Keratinocyte (primary cell): ENCODE measurements at regions not wholly inside any gene's neighbourhood (a gene's known extent, or its start where the extent isn't known, plus 50 kb on each side); places are given as distances from the start of the nearest gene placed in this dataset.

Experiments
- DNase-seq: peaks from one replicate; pipeline ENCODE4 v3.0.0-alpha.2; 2011; ENCODE audit warnings: low read depth, missing footprints, low spot score
- FAIRE-seq: peaks from 2 replicates; lab custom pipeline; 2011; peaks lifted over from hg19 to GRCh38; lab: Jason Lieb, UNC
- H2AFZ ChIP-seq: 2 replicates; pipeline ENCODE4 v1.6.0; 2012; ENCODE audit warnings: low read length, control low read depth, inconsistent platforms; ENCODE audit not compliant: control insufficient read depth
- H3K27ac ChIP-seq: 2 replicates; pipeline ENCODE4 v1.5.1; 2011; ENCODE audit warnings: low read length; ENCODE audit not compliant: control insufficient read depth, insufficient read depth
- H3K27me3 ChIP-seq: 3 replicates; pipeline ENCODE4 v1.6.0; 2011; ENCODE audit warnings: low read length; ENCODE audit not compliant: control insufficient read depth, insufficient read depth; ENCODE audit errors: extremely low read depth
- H3K36me3 ChIP-seq, 2 experiments: 2 replicates in 1 of 2; 3 replicates in 1 of 2; pipeline ENCODE4 v1.5.1; 2011; ENCODE audit warnings: low read length in 2 of 2, mild to moderate bottlenecking in 1 of 2; ENCODE audit not compliant: control insufficient read depth in 2 of 2, insufficient read depth in 2 of 2; ENCODE audit errors: extremely low read depth in 1 of 2
- H3K4me1 ChIP-seq: 3 replicates; pipeline ENCODE4 v1.5.1; 2011; ENCODE audit warnings: low read length; ENCODE audit not compliant: control insufficient read depth, insufficient read depth; ENCODE audit errors: extremely low read depth
- H3K4me2 ChIP-seq: 3 replicates; pipeline ENCODE4 v1.6.0; 2011; ENCODE audit warnings: low read depth, low read length; ENCODE audit not compliant: control insufficient read depth, insufficient read depth; ENCODE audit errors: extremely low read depth
- H3K4me3 ChIP-seq, 3 experiments: fragments of 200-600 bp in 1 of 3; sonication (generic) in 1 of 3; 2 replicates in 2 of 3; 3 replicates in 1 of 3; pipeline ENCODE4 v1.5.1; 2011 to 2016; ENCODE audit warnings: low read length in 3 of 3, mild to moderate bottlenecking in 3 of 3, control low read depth in 2 of 3, inconsistent platforms in 1 of 3, low read depth in 1 of 3, mixed read lengths in 1 of 3, mixed run types in 1 of 3, moderate library complexity in 1 of 3; ENCODE audit not compliant: control insufficient read depth in 2 of 3, insufficient read depth in 2 of 3; ENCODE audit errors: extremely low read depth in 1 of 3
- H3K79me2 ChIP-seq: 2 replicates; pipeline ENCODE4 v1.6.0; 2012; ENCODE audit warnings: low read length; ENCODE audit not compliant: control insufficient read depth, insufficient read depth
- H3K9ac ChIP-seq: 3 replicates; pipeline ENCODE4 v1.6.0; 2011; ENCODE audit warnings: low read length; ENCODE audit not compliant: control insufficient read depth, insufficient read depth; ENCODE audit errors: extremely low read depth
- H3K9me1 ChIP-seq: 3 replicates; pipeline ENCODE4 v1.6.0; 2011; ENCODE audit warnings: low read length; ENCODE audit not compliant: control insufficient read depth, insufficient read depth; ENCODE audit errors: extremely low read depth
- H3K9me3 ChIP-seq: 2 replicates; pipeline ENCODE4 v1.5.1; 2012; ENCODE audit warnings: low read depth, low read length; ENCODE audit not compliant: control insufficient read depth
- H4K20me1 ChIP-seq: 3 replicates; pipeline ENCODE4 v1.6.0; 2011; ENCODE audit warnings: low read length; ENCODE audit not compliant: control insufficient read depth, insufficient read depth; ENCODE audit errors: extremely low read depth
- EZH2 ChIP-seq: IDR thresholded peaks from one replicate; pipeline ENCODE4 v1.6.1; 2012; ENCODE audit warnings: inconsistent platforms, mild to moderate bottlenecking, low read length, moderate library complexity
- dilution Hi-C: fragments of 300-500 bp; cut with MboI; formaldehyde crosslinking; loops from one replicate; pipeline ENCODE4 v1.7.0; 2020; ENCODE audit warnings: low sequenced_read_pairs; ENCODE audit not compliant: extremely low pct_ligation_motif_present
- TF ChIP-seq, protein P1 (sequence below), 3 experiments: IDR thresholded peaks in 1 of 3; conservative IDR thresholded peaks in 1 of 3; optimal IDR thresholded peaks in 1 of 3; 2 replicates in 2 of 3; 3 replicates in 1 of 3; pipeline versions ENCODE3 to v1.5.1; 2011; ENCODE audit warnings: low read length in 3 of 3, mild to moderate bottlenecking in 3 of 3, moderate library complexity in 2 of 3, control low read depth in 1 of 3, inconsistent platforms in 1 of 3; ENCODE audit not compliant: insufficient read depth in 2 of 3; ENCODE audit errors: extremely low read depth in 1 of 3

- dilution Hi-C loops = no loop called here
- no peaks in the 10 kb centered on the region for H3K9me3 ChIP-seq
- H3K27me3 ChIP-seq = no peaks in the 10 kb centered on the region
- no peaks in the 10 kb centered on the region for H4K20me1 ChIP-seq
- H2AFZ ChIP-seq = no peak overlapping the region
- no peak for FAIRE-seq
- H3K4me3 ChIP-seq = no peak overlapping the region
- H3K27ac ChIP-seq = no peak overlapping the region
- H3K4me2 ChIP-seq = no peak overlapping the region
- no peaks in the 10 kb centered on the region for H3K79me2 ChIP-seq
- no peaks in the 10 kb centered on the region for H3K4me1 ChIP-seq
- H3K9me1 ChIP-seq = no peaks in the 10 kb centered on the region
- no peaks in the 10 kb centered on the region for H3K36me3 ChIP-seq
- TF ChIP-seq, protein P1, sequence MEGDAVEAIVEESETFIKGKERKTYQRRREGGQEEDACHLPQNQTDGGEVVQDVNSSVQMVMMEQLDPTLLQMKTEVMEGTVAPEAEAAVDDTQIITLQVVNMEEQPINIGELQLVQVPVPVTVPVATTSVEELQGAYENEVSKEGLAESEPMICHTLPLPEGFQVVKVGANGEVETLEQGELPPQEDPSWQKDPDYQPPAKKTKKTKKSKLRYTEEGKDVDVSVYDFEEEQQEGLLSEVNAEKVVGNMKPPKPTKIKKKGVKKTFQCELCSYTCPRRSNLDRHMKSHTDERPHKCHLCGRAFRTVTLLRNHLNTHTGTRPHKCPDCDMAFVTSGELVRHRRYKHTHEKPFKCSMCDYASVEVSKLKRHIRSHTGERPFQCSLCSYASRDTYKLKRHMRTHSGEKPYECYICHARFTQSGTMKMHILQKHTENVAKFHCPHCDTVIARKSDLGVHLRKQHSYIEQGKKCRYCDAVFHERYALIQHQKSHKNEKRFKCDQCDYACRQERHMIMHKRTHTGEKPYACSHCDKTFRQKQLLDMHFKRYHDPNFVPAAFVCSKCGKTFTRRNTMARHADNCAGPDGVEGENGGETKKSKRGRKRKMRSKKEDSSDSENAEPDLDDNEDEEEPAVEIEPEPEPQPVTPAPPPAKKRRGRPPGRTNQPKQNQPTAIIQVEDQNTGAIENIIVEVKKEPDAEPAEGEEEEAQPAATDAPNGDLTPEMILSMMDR (optimal IDR thresholded peaks at IDR 0.05 in 1 of 3, IDR thresholded peaks at IDR 0.05 in 1 of 3, conservative IDR thresholded peaks at IDR 0.05 in 1 of 3; ENCODE audit: extremely low read depth in 1 of 3, insufficient read depth in 2 of 3, low read length in 3 of 3) = no peak
- TF ChIP-seq EZH2 = no peak
- no peak overlapping the region for H3K9ac ChIP-seq
- no peak for DNase-seq
These were observed 481.8 kb downstream of the ETS1 start for GRCh38 chr11:128105511-128105910.

DNA sequence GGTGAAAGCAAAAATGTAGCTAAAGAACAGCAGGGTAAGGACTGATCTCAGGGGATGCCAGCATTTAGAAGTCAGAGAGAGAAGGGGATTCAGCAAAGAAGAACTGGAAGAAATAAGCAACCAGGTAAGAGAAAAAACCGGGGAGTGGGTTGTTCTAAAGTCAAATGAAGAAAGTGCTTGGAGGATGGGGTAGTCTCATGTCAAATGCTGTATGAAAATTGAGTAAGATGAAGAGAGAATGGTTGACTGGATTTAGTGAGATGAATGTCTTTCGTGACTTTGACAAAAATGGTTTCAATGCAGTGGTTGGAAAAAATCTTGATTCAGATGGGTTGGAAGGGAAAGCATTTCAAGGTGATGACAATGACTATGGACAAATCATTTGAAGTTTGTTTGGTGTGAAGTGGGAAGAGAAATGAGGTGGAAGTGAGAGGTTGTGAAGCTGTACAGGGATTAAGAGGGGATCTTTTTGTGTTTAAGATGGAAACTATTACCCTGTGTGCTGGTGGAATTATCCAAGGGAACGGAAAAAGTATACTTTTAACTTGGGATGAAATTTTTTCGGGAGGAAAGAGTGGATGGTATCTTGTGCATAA, 484.0 kb downstream of the ETS1 start:
- no peaks in the 10 kb centered on the region for H3K79me2 ChIP-seq
- no peaks in the 10 kb centered on the region for H3K27me3 ChIP-seq
- no peaks in the 10 kb centered on the region for H3K9me3 ChIP-seq
- H3K9me1 ChIP-seq = no peaks in the 10 kb centered on the region
- no peak for FAIRE-seq
- H4K20me1 ChIP-seq = no peaks in the 10 kb centered on the region
- TF ChIP-seq, protein P1 (optimal IDR thresholded peaks at IDR 0.05 in 1 of 3, IDR thresholded peaks at IDR 0.05 in 1 of 3, conservative IDR thresholded peaks at IDR 0.05 in 1 of 3; ENCODE audit: extremely low read depth in 1 of 3, insufficient read depth in 2 of 3, low read length in 3 of 3) = no peak
- TF ChIP-seq EZH2 = no peak
- no peak overlapping the region for H3K4me3 ChIP-seq
- DNase-seq = no peak
- no peaks in the 10 kb centered on the region for H3K36me3 ChIP-seq
- H3K9ac ChIP-seq = no peak overlapping the region
- H2AFZ ChIP-seq = no peak overlapping the region
- no peak overlapping the region for H3K4me2 ChIP-seq
- H3K27ac ChIP-seq = no peak overlapping the region
- H3K4me1 ChIP-seq = no peaks in the 10 kb centered on the region
- dilution Hi-C loops = no loop called here
